ENCODE measurements at regions not wholly inside any gene's neighbourhood (a gene's known extent, or its start where the extent isn't known, plus 50 kb on each side); places are given as distances from the start of the nearest gene placed in this dataset.

DNA sequence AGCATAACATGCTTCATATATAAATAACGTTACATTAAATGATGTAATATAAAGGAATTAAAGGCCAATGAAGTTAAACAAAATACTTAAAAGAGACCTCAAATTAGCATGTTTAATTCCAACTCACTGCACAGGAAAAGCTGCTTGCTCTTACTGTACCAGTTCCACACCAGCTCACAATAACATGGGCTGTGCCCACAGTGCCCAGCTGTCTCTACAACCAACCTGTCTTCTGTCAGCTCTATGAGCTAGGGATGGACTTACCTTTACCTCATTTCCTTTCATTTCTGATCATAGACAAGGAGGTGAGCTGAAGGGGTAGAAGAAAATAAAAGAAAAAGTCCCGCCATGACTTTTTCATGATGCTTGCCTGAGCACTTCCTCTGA is 64.8 kb downstream of the NKX2-1 start:
- ChIA-PET CTCF (interaction anchor here (0.9 kb wide), 1 partner anchor 10 kb away, joined by 3 read pairs; no protein-coding TSS in a partner anchor), POLR2A (no interaction called here)
- Histone ChIP-seq H3K36me3 (ENCODE audit: control insufficient read depth in 2 of 2, insufficient read depth in 1 of 2, low read length in 2 of 2) (no peaks in the 10 kb centered on the region), H3K4me1 (ENCODE audit: control insufficient read depth, insufficient read depth, low read length) (no peaks in the 10 kb centered on the region), H3K27ac (ENCODE audit: extremely low read depth, low read depth, low read length) (no peak overlapping the region), H3K9me3 (ENCODE audit: control insufficient read depth, insufficient read depth, low read depth, low read length) (no peaks in the 10 kb centered on the region), H3K4me3 (ENCODE audit: low read depth, low read length) (no peak overlapping the region)
- no peak for TF ChIP-seq SCRT2 (tag by site-specific recombination; IDR thresholded peaks at IDR 0.05)

- no peaks in the 10 kb centered on the region for H3K4me1 ChIP-seq (ENCODE audit: control insufficient read depth, insufficient read depth, low read length)
- no peak for TF ChIP-seq ZNF155 (tag by site-specific recombination; IDR thresholded peaks at IDR 0.05)
- TF ChIP-seq ZNF175 (tag by site-specific recombination; IDR thresholded peaks at IDR 0.05), result no peak
- no peak for TF ChIP-seq GLI4 (tag by site-specific recombination; IDR thresholded peaks at IDR 0.05)
- no peak for TF ChIP-seq ZNF394 (tag by site-specific recombination; IDR thresholded peaks at IDR 0.05; ENCODE audit: borderline replicate concordance)
- no peaks in the 10 kb centered on the region for H3K9me3 ChIP-seq (ENCODE audit: control insufficient read depth, insufficient read depth, low read depth, low read length)
- ChIA-PET POLR2A (no interaction called here), CTCF (interaction anchor here (0.9 kb wide), 1 partner anchor 10 kb away, joined by 3 read pairs; no protein-coding TSS in a partner anchor)
- H3K27ac ChIP-seq (ENCODE audit: extremely low read depth, low read depth, low read length), result no peak overlapping the region
- no peak overlapping the region for H3K4me3 ChIP-seq (ENCODE audit: low read depth, low read length)
- no peaks in the 10 kb centered on the region for H3K36me3 ChIP-seq (ENCODE audit: control insufficient read depth in 2 of 2, insufficient read depth in 1 of 2, low read length in 2 of 2)
These were observed 65.3 kb downstream of the NKX2-1 start for GRCh38 chr14:36454599-36455240.

GRCh38 chr14:36452860-36453259 is 67.2 kb downstream of the NKX2-1 start:
- Histone ChIP-seq H3K36me3 (ENCODE audit: control insufficient read depth in 2 of 2, insufficient read depth in 1 of 2, low read length in 2 of 2) (no peaks in the 10 kb centered on the region), H3K4me3 (ENCODE audit: low read depth, low read length) (no peak overlapping the region), H3K4me1 (ENCODE audit: control insufficient read depth, insufficient read depth, low read length) (no peaks in the 10 kb centered on the region), H3K9me3 (ENCODE audit: control insufficient read depth, insufficient read depth, low read depth, low read length) (no peaks in the 10 kb centered on the region), H3K27ac (ENCODE audit: extremely low read depth, low read depth, low read length) (no peak overlapping the region)
- ChIA-PET CTCF (interaction anchor here (0.7 to 1.0 kb wide), 3 partner anchors 69 to 103 kb away, joined by 3 to 4 read pairs (median 3); no protein-coding TSS in a partner anchor), POLR2A (no interaction called here)
- TF ChIP-seq, protein P1, sequence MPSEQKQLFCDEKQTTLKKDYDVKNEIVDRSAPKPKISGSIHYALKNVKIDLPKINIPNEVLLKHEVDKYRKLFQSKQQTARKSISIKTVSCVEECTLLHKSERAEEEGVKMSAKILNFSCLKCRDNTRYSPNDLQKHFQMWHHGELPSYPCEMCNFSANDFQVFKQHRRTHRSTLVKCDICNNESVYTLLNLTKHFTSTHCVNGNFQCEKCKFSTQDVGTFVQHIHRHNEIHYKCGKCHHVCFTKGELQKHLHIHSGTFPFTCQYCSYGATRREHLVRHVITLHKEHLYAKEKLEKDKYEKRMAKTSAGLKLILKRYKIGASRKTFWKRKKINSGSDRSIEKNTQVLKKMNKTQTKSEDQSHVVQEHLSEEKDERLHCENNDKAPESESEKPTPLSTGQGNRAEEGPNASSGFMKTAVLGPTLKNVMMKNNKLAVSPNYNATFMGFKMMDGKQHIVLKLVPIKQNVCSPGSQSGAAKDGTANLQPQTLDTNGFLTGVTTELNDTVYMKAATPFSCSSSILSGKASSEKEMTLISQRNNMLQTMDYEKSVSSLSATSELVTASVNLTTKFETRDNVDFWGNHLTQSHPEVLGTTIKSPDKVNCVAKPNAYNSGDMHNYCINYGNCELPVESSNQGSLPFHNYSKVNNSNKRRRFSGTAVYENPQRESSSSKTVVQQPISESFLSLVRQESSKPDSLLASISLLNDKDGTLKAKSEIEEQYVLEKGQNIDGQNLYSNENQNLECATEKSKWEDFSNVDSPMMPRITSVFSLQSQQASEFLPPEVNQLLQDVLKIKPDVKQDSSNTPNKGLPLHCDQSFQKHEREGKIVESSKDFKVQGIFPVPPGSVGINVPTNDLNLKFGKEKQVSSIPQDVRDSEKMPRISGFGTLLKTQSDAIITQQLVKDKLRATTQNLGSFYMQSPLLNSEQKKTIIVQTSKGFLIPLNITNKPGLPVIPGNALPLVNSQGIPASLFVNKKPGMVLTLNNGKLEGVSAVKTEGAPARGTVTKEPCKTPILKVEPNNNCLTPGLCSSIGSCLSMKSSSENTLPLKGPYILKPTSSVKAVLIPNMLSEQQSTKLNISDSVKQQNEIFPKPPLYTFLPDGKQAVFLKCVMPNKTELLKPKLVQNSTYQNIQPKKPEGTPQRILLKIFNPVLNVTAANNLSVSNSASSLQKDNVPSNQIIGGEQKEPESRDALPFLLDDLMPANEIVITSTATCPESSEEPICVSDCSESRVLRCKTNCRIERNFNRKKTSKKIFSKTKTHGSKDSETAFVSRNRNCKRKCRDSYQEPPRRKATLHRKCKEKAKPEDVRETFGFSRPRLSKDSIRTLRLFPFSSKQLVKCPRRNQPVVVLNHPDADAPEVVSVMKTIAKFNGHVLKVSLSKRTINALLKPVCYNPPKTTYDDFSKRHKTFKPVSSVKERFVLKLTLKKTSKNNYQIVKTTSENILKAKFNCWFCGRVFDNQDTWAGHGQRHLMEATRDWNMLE (tag by site-specific recombination; conservative IDR thresholded peaks at IDR 0.05; ENCODE audit: low read depth), result no peak
- TF ChIP-seq TSHZ1 (tag by site-specific recombination; IDR thresholded peaks at IDR 0.05; ENCODE audit: borderline replicate concordance) (no peak), ZNF692 (tag by site-specific recombination; IDR thresholded peaks at IDR 0.05) (no peak), ZNF670 (tag by site-specific recombination; IDR thresholded peaks at IDR 0.05; ENCODE audit: low read depth) (no peak), ZNF544 (tag by site-specific recombination; IDR thresholded peaks at IDR 0.05) (no peak), ZBTB21 (tag by site-specific recombination; IDR thresholded peaks at IDR 0.05) (no peak), ZNF221 (tag by site-specific recombination; IDR thresholded peaks at IDR 0.05; ENCODE audit: borderline replicate concordance) (no peak)

All from HEK293 (cell line).